NCI-H2107 treated with DMSO at 0.1 percent for 48 hours (cell line): ENCODE measurements at regions not wholly inside any gene's neighbourhood (a gene's known extent, or its start where the extent isn't known, plus 50 kb on each side); places are given as distances from the start of the nearest gene placed in this dataset.

Experiments
- DNase-seq: peaks from one replicate; lab custom pipeline; 2025; ENCODE audit not compliant: unreplicated experiment; lab: John Stamatoyannopoulos, UW

- DNase-seq, result no peak
Measured at GRCh38 chr1:193979219-193979618, 792.8 kb upstream of the B3GALT2 start.

DNA sequence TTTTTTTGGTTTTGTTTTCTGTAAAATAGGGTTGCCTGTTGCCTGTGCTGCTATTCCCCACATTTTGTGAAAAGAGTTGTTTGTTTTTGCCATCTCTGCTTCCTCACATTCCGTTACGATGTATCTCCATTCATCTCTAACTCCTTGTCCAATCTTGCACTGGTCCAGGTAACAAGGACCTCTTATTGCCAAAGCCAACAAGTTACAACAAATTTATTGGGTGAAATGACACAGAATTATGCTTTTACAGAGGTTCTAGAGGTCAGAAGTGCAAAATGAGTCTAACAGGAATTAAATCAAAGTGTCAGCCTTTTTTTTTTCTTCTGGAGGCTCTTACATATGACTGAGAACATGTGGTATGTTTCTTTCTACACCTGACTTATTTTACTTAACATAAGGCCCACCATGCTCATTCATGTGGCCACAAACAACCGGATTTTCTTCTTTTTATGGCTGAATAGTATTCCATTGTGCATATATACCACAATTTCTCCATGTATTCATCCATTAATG is 787.9 kb upstream of the B3GALT2 start:
- DNase-seq, result no peak

DNA sequence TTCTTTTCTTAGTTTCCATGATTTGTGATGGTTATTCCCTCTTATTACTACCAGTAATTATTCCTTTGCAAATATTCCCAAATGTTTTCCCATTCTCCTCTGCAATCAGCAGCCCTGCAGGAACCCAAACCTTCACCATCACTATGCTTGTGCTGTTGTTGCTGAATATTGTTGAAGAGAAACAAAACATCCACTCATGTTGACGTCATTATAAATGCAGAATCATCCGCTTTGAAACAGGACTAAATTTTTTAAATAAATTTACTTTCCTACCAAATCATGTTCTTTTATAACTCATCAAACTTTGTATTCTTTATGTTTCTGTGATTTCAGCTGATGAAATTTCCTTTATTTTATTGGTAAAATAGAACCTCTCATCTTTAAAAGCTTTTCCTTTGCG is 787.0 kb upstream of the B3GALT2 start:
- DNase-seq, result no peak

DNA sequence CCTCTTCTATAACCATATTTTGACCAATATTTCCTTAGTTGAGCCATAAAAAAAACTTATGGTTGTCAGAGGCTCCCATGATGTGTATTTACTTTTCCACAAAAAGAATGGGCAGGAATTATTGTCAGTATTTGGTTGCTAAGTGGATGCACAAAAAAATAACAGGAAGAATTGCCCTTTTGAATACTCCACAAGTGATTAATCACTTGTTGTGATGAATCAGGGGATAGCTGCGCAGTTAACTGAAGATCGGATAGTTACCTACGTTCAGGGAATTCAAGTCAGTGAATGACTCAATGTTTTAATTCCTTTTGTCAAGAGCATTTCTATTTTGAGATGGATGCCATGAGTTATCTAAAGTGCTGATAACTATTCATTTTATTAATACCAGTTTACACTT is 785.2 kb upstream of the B3GALT2 start:
- no peak for DNase-seq

- no peak for DNase-seq
Measured at GRCh38 chr1:193960499-193960898, 774.1 kb upstream of the B3GALT2 start.

- no peak for DNase-seq
Measured at GRCh38 chr1:193960040-193960439, 773.6 kb upstream of the B3GALT2 start.

GRCh38 chr1:193957556-193958095 is 771.2 kb upstream of the B3GALT2 start:
- no peak for DNase-seq

DNA sequence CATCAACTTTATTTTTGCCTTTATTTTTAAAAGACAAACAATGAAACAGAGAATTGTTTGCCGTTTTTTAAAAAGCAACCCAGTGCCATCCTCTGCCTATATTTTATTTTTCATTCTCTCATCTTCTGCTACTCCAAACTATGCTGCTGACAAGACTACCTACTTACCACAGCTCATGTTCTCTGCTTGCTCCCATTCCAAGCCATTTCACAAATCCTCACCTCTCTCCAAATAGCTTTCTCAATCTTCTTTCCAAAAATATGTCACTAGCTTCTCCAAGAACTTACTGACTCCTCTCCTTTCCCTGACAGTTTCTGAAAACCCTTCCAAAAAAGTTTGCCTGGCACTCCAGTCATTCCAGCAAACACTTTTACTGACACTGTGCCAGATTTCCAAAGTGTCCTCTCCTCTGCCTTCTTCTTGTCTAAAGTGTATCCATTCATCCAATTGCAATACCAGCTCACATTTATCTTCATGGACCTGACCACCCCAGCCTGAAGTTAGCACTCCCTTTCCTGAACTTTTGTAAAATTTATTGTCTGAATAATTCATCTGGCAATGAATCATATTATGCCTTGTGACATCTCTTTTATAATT is 766.5 kb upstream of the B3GALT2 start:
- no peak for DNase-seq

GRCh38 chr1:193951984-193952383 is 765.6 kb upstream of the B3GALT2 start:
- no peak for DNase-seq

DNA sequence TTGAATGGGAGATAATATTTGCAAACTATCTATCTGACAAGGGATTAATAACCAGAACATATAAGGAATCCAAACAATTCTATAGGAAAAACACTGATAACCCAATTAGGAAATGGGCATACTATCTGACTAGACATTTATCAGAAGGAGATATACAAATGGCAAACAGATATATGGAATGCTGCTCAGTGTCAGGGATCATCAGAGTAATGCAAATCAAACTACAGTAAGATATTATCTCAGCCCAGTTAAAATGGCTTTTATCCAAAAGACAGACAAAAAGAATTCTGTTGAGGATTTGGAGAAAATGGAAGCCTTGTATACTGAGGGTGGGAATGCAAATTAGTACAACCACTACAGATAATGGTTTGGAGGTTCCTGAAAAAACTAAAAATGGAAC is 758.0 kb upstream of the B3GALT2 start:
- DNase-seq, result no peak

- DNase-seq, result no peak
Measured at GRCh38 chr1:193940176-193940575, 753.8 kb upstream of the B3GALT2 start.

- DNase-seq, result no peak
Measured at GRCh38 chr1:193939585-193939984, 753.2 kb upstream of the B3GALT2 start.

GRCh38 chr1:193937308-193937707 is 750.9 kb upstream of the B3GALT2 start:
- DNase-seq, result no peak

GRCh38 chr1:193932979-193933378 is 746.6 kb upstream of the B3GALT2 start:
- no peak for DNase-seq

DNA sequence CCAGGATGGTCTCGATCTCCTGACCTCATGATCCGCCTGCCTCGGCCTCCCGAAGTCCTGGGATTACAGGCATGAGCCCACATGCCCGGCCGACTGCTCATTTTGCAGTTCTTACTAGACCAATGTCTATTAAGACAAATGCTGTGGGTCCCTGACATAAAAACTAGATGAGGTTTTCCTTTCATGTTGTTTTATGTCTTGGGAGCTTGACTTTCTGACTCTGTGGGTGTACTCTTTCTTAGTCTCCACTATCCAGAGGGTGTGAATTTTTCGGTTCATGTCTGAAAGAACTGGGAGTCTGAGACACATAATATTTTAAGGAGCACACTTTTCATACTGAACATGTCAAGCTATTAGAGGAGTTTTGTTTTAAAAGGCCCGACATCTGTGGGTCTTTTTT is 744.9 kb upstream of the B3GALT2 start:
- no peak for DNase-seq

DNA sequence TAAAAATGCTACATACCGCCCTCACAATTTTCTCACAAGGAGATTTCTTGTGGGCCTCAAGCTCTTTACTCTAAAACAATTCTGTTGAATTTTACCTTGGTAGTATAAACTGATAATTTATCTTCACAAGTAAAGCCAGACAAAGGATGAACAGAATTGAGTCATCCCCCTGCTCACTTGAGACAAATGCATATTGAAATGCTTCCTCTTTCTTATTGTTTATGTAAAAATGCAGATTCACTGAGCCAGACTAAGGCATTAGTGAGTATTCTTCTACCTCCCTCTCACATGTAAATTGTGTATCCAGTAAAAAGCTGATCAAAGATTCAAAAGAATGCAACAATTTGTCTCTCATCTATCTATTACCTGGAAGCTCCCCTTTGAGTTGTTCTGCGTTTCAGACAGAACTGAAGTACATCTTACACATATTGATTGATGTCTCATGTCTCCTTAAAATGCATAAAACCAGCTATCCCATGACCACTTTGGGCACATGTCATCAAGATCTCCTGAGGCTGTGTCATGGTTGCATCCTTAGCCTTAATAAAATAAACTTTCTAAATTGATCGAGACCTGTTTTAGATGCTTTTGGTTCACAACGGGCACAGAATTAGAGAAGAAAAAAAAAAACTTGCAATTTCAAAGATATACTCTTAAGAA is 743.1 kb upstream of the B3GALT2 start:
- no peak for DNase-seq

DNA sequence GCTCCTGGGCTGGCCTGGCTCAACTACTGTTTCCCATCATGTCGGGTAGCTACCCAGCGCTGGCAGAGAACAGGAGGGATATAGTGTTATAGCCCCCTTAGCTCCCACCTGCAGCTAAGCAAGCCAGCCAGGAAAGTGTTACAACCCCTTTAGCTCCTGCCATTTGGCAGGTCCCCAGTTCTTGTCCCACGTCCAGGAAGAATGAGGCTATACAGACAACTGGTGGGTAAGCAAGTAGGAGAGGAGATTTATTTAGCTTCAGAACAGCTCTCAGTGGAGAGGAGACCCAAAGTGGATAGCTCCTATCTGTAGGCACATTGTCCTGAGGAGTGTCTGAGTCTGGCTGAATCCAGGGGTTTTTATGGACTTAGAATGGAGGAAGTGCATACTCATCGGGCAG is 741.1 kb upstream of the B3GALT2 start:
- no peak for DNase-seq

DNA sequence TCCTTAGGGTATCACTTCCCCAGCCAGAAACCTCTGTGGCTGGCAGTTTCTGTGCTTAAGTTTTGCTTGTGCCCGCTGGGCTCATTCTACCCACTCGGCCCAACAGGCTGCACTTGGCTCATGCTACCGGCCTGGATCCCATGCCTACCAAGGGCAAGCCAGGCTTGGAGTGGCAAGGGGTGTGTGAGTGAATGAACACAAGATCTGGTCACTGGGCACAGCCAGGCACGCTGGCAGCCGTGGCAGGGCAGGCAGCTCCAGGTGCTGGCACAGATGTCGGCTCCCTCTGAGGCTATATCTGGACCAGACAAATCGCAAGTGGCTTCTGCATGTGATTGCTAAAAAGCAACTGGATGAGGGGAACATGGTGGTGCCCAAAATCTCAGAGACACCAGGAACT is 740.5 kb upstream of the B3GALT2 start:
- no peak for DNase-seq

DNA sequence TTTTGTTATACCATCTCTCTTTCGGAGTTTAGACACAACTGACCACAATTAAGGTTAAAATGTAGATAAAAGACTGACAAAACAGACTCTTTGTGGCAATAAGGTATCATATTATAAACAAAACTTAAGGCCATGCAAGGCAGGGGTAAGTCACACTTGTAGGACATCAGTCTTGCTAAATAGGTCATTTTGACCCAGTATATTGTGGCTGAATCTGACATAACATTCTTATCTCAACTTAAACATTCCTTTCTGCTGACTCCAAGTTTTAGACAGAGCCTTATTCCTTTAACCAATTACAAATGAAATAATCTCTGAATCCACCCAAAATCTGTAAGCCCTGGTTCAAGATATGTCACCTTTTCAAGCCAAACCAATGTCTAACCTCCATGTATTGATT is 733.4 kb upstream of the B3GALT2 start:
- DNase-seq, result no peak

DNA sequence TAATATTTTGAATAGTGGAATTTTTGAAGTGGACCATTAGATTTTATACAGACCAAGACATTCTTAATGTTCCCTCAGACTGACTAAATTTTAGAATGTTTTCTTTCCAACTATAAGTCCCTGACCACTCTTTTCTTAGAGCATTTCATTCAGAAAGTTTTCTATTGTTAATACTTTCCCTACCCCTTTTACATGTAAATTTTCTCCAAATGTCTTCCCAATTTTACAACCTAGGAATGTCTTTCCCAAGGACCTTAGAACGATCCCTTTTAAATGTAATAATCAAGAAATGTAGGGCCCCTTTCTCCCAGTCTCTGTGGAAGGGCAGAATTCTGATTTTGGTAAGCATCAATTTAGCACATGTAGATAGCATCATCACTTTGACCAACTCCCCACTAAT is 730.0 kb upstream of the B3GALT2 start:
- no peak for DNase-seq

GRCh38 chr1:193914871-193915270 is 728.5 kb upstream of the B3GALT2 start:
- no peak for DNase-seq

DNA sequence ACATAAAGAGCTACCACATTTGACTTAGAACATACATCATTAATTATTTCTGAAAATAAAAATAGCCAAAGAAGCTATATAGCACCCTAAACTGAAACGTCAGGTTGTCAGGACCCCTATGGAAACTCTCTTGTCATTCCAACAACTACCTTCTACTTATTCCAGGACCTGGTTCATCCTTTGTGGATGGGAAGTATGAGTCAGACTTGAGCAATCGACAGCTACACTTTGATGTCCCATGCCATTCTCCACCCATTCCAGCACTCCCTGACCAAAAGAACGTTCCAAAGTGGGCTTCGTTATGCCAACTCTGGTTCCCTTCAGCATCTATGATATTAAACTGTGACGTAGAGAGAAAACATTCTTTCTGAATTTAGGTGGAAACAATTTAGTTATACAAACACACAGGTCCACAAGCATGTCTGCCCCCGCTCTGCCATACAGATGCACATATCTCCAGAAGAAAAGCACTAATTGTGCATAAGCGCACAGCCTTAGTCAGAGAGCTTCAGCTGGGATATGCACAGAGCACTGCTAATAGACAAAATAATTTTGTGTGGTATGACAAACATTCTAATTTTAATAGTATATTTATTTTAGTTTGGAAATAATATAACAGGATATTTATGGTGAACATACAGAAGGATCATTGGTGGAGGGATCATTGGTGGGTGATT is 723.1 kb upstream of the B3GALT2 start:
- no peak for DNase-seq
